Liver (tissue), 3 donors: ENCODE measurements at regions not wholly inside any gene's neighbourhood (a gene's known extent, or its start where the extent isn't known, plus 50 kb on each side); places are given as distances from the start of the nearest gene placed in this dataset.

Experiments used
- CTCF ChIP-seq: fragments of 150-350 bp; IDR thresholded peaks from 2 replicates; pipeline ENCODE4 v1.5.1; 2017; ENCODE audit warnings: improper control_type of control experiment, low read depth, low read length; ENCODE audit not compliant: missing input control
- EGR1 ChIP-seq, 2 donors: IDR thresholded peaks; 2 replicates each; pipeline ENCODE4 v1.6.1; 2016 to 2018; ENCODE audit warnings: antibody characterized with exemption in 2 of 2, low read depth in 2 of 2
- FOXA1 ChIP-seq: IDR thresholded peaks from 2 replicates; pipeline ENCODE4 v1.6.1; 2016; ENCODE audit warnings: antibody characterized with exemption
- GABPA ChIP-seq, 2 donors: IDR thresholded peaks in 1 of 2; conservative IDR thresholded peaks in 1 of 2; 2 replicates each; pipeline ENCODE4 v1.6.1; 2016; ENCODE audit warnings: antibody characterized with exemption in 2 of 2, mild to moderate bottlenecking in 1 of 2, moderate library complexity in 1 of 2
- HNF4G ChIP-seq: IDR thresholded peaks from 2 replicates; pipeline ENCODE4 v1.6.1; 2016; ENCODE audit warnings: antibody characterized with exemption
- JUND ChIP-seq, 2 donors: IDR thresholded peaks; 2 replicates each; pipeline ENCODE4 v1.6.1; 2016; ENCODE audit warnings: antibody characterized with exemption in 2 of 2
- MAX ChIP-seq: IDR thresholded peaks from 2 replicates; pipeline ENCODE4 v1.6.1; 2016; ENCODE audit warnings: antibody characterized with exemption
- RAD21 ChIP-seq, 2 donors: IDR thresholded peaks; 2 replicates each; pipeline ENCODE4 v1.6.1; 2016; ENCODE audit warnings: antibody characterized with exemption in 2 of 2, mild to moderate bottlenecking in 2 of 2
- REST ChIP-seq: IDR thresholded peaks from 2 replicates; pipeline ENCODE4 v1.6.1; 2016; ENCODE audit warnings: antibody characterized with exemption, mild to moderate bottlenecking
- RXRA ChIP-seq, 2 donors: IDR thresholded peaks; 2 replicates each; pipeline ENCODE4 v1.6.1; 2017 to 2018; ENCODE audit warnings: antibody characterized with exemption in 2 of 2, mild to moderate bottlenecking in 1 of 2
- SP1 ChIP-seq: IDR thresholded peaks from 2 replicates; pipeline ENCODE4 v1.6.1; 2018; ENCODE audit warnings: antibody characterized with exemption, mild to moderate bottlenecking
- TAF1 ChIP-seq: conservative IDR thresholded peaks from 2 replicates; pipeline ENCODE4 v1.6.1; 2016; ENCODE audit warnings: antibody characterized with exemption, mild to moderate bottlenecking
- YY1 ChIP-seq: IDR thresholded peaks from 2 replicates; pipeline ENCODE4 v1.6.1; 2016; ENCODE audit warnings: antibody characterized with exemption, mild to moderate bottlenecking
- ZBTB33 ChIP-seq: IDR thresholded peaks from 2 replicates; pipeline ENCODE4 v1.6.1; 2016; ENCODE audit warnings: antibody characterized with exemption
- donor health status: healthy.
- donor health status: healthy.

- TF ChIP-seq CTCF (no peak), MAX (no peak), REST (no peak), GABPA (IDR thresholded peaks at IDR 0.05 in 1 of 2, conservative IDR thresholded peaks at IDR 0.05 in 1 of 2) (no peak), SP1 (no peak), TAF1 (no peak), HNF4G (no peak), EGR1 (IDR thresholded peaks at IDR 0.05; ENCODE audit: low read depth in 2 of 2) (no peak), JUND (IDR thresholded peaks at IDR 0.05) (no peak), ZBTB33 (no peak), RXRA (IDR thresholded peaks at IDR 0.05) (no peak), YY1 (no peak), FOXA1 (no peak), RAD21 (IDR thresholded peaks at IDR 0.05) (no peak)
Measured at GRCh38 chr3:164687211-164687610, 391.1 kb downstream of the SI start.
